WTC11 (cell line): ENCODE measurements at regions not wholly inside any gene's neighbourhood (a gene's known extent, or its start where the extent isn't known, plus 50 kb on each side); places are given as distances from the start of the nearest gene placed in this dataset.

ENCODE experiments used
- ATAC-seq: fragments of 200-7000 bp; cut with Tn5 transposase; 2 replicates; pipeline ENCODE4 v1.10.0; 2021; ENCODE audit warnings: mild to moderate bottlenecking, moderate library complexity
- CTCF ChIA-PET: fragments of 300-600 bp; sonication (Branson Sonifier 250); formaldehyde crosslinking; loops from one replicate; lab custom pipeline; 2021; ENCODE audit warnings: antibody characterized with exemption; lab: Charles Lee
- POLR2A ChIA-PET: fragments of 350-600 bp; sonication (Branson Sonifier 250); formaldehyde crosslinking; loops from one replicate; lab custom pipeline; 2021; ENCODE audit warnings: antibody characterized with exemption; lab: Charles Lee
- DNase-seq: peaks from one replicate; pipeline ENCODE4 v3.0.0; 2021; ENCODE audit warnings: low spot score
- H3K27ac Mint-ChIP-seq: 2 replicates; pipeline ENCODE4 v1.8.0; 2021; ENCODE audit warnings: mixed read lengths
- H3K27me3 Mint-ChIP-seq: 2 replicates; pipeline ENCODE4 v1.8.0; 2021; ENCODE audit warnings: low read depth, mild to moderate bottlenecking, moderate library complexity, mixed read lengths
- H3K36me3 Mint-ChIP-seq: 2 replicates; pipeline ENCODE4 v1.8.0; 2021; ENCODE audit warnings: mixed read lengths
- H3K4me1 Mint-ChIP-seq: 2 replicates; pipeline ENCODE4 v1.8.0; 2022; ENCODE audit warnings: mixed read lengths
- H3K4me3 Mint-ChIP-seq: 2 replicates; pipeline ENCODE4 v1.8.0; 2021; ENCODE audit warnings: mild to moderate bottlenecking, moderate library complexity, mixed read lengths
- H3K9me3 Mint-ChIP-seq: 2 replicates; pipeline ENCODE4 v1.8.0; 2021; ENCODE audit warnings: mixed read lengths
- CREM ChIP-seq: sonication (generic); formaldehyde crosslinking; IDR thresholded peaks from 2 replicates; pipeline ENCODE4 v1.8.1; 2022; ENCODE audit warnings: mild to moderate bottlenecking, missing genetic modification reagents, moderate library complexity
- EMX1 ChIP-seq: fragments of 250-450 bp; sonication (Bioruptor Pico); IDR thresholded peaks from 2 replicates; pipeline ENCODE4 v1.8.0; 2021; ENCODE audit warnings: mild to moderate bottlenecking
- GRHL2 ChIP-seq: fragments of 250-450 bp; sonication (Bioruptor Pico); IDR thresholded peaks from 2 replicates; pipeline ENCODE4 v1.8.0; 2022; ENCODE audit warnings: mild to moderate bottlenecking, moderate library complexity; ENCODE audit not compliant: insufficient replicate concordance, severe bottlenecking
- GTF2I ChIP-seq: fragments of 250-450 bp; sonication (Bioruptor Pico); conservative IDR thresholded peaks from 2 replicates; pipeline ENCODE4 v1.4.0; 2021; ENCODE audit warnings: mild to moderate bottlenecking
- NFYB ChIP-seq: sonication (generic); formaldehyde crosslinking; conservative IDR thresholded peaks from 2 replicates; pipeline ENCODE4 v1.8.0; 2022; ENCODE audit warnings: low read depth, missing genetic modification reagents
- NR3C1 ChIP-seq: sonication (generic); formaldehyde crosslinking; conservative IDR thresholded peaks from 2 replicates; pipeline ENCODE4 v1.8.1; 2023; ENCODE audit warnings: low read depth, mild to moderate bottlenecking, missing genetic modification reagents
- PRRX2 ChIP-seq: fragments of 250-450 bp; sonication (Bioruptor Pico); IDR thresholded peaks from 2 replicates; pipeline ENCODE4 v1.8.0; 2021; ENCODE audit warnings: mild to moderate bottlenecking
- RORB ChIP-seq: fragments of 250-450 bp; sonication (Bioruptor Pico); IDR thresholded peaks from 2 replicates; pipeline ENCODE4 v1.9.0; 2021; ENCODE audit warnings: mild to moderate bottlenecking
- SMAD3 ChIP-seq: sonication (generic); formaldehyde crosslinking; IDR thresholded peaks from 2 replicates; pipeline ENCODE4 v1.8.0; 2022; ENCODE audit warnings: missing genetic modification reagents, mild to moderate bottlenecking, borderline replicate concordance
- SMAD4 ChIP-seq: sonication (generic); formaldehyde crosslinking; IDR thresholded peaks from 2 replicates; pipeline ENCODE4 v1.8.0; 2022; ENCODE audit warnings: mild to moderate bottlenecking, missing genetic modification reagents
- TEAD1 ChIP-seq: sonication (generic); formaldehyde crosslinking; IDR thresholded peaks from 2 replicates; pipeline ENCODE4 v1.8.0; 2022; ENCODE audit warnings: mild to moderate bottlenecking, missing genetic modification reagents
- TP53 ChIP-seq: sonication (generic); formaldehyde crosslinking; IDR thresholded peaks from 2 replicates; pipeline ENCODE4 v1.8.1; 2023; ENCODE audit warnings: mild to moderate bottlenecking, missing genetic modification reagents
- ZBTB21 ChIP-seq: sonication (generic); formaldehyde crosslinking; IDR thresholded peaks from 2 replicates; pipeline ENCODE4 v1.8.1; 2023; ENCODE audit warnings: mild to moderate bottlenecking, missing genetic modification reagents, borderline replicate concordance
- ZNF121 ChIP-seq: sonication (generic); formaldehyde crosslinking; IDR thresholded peaks from 2 replicates; pipeline ENCODE4 v1.8.0; 2023; ENCODE audit warnings: missing genetic modification reagents
- ZNF219 ChIP-seq: sonication (generic); formaldehyde crosslinking; IDR thresholded peaks from 2 replicates; pipeline ENCODE4 v1.8.0; 2023; ENCODE audit warnings: missing genetic modification reagents, mild to moderate bottlenecking, borderline replicate concordance
- ZNF263 ChIP-seq: sonication (generic); formaldehyde crosslinking; IDR thresholded peaks from 2 replicates; pipeline ENCODE4 v1.8.1; 2022; ENCODE audit warnings: low read depth, mild to moderate bottlenecking, moderate library complexity, missing genetic modification reagents
- ZNF671 ChIP-seq: fragments of 250-450 bp; sonication (Bioruptor Pico); IDR thresholded peaks from 2 replicates; pipeline ENCODE4 v1.8.0; 2021; ENCODE audit warnings: mild to moderate bottlenecking
- TF ChIP-seq, protein P1 (sequence below): sonication (generic); formaldehyde crosslinking; IDR thresholded peaks from 2 replicates; pipeline ENCODE4 v1.8.1; 2022; ENCODE audit warnings: mild to moderate bottlenecking, missing genetic modification reagents, moderate library complexity, borderline replicate concordance
- TF ChIP-seq, protein P2 (sequence below): sonication (generic); formaldehyde crosslinking; IDR thresholded peaks from 2 replicates; pipeline ENCODE4 v1.8.0; 2022; ENCODE audit warnings: mild to moderate bottlenecking, missing genetic modification reagents
- TF ChIP-seq, protein P3 (sequence below): fragments of 250-450 bp; sonication (Bioruptor Pico); IDR thresholded peaks from 2 replicates; pipeline ENCODE4 v1.9.0; 2021; ENCODE audit warnings: moderate library complexity, mild to moderate bottlenecking, inconsistent platforms, borderline replicate concordance
- TF ChIP-seq, protein P4 (sequence below): sonication (generic); formaldehyde crosslinking; IDR thresholded peaks from 2 replicates; pipeline ENCODE4 v1.8.1; 2023; ENCODE audit warnings: mild to moderate bottlenecking, missing genetic modification reagents
- TF ChIP-seq, protein P5 (sequence below): sonication (generic); formaldehyde crosslinking; conservative IDR thresholded peaks from 2 replicates; pipeline ENCODE4 v1.8.1; 2022; ENCODE audit warnings: mild to moderate bottlenecking, missing genetic modification reagents
- TF ChIP-seq, protein P6 (sequence below): sonication (generic); formaldehyde crosslinking; IDR thresholded peaks from 2 replicates; pipeline ENCODE4 v1.8.1; 2023; ENCODE audit warnings: mild to moderate bottlenecking, missing genetic modification reagents, moderate library complexity

DNA sequence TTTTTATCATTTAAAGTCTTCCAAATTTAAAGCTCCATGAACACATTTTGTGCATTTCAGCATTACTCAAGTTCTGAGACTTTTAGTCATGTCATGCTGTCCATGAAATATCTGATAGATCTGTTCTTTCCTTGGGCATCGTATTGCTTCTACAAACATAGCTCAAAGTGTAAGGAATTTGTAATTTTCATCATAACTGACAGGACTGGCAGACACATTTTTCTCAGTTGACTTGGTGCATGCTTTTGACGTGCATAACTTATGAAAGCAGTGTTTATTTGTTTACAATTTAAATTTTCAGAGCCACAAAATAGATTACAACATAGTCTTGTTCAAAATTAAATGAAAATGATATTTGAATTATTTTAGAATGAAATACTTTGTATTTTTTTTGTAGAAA is 812.1 kb upstream of the NOVA1 start:
- Mint-ChIP-seq H3K4me3 (no peak overlapping the region), H3K4me1 (no peaks in the 10 kb centered on the region), H3K27ac (no peak overlapping the region), H3K36me3 (no peaks in the 10 kb centered on the region), H3K27me3 (no peaks in the 10 kb centered on the region), H3K9me3 (no peaks in the 10 kb centered on the region)
- ChIA-PET POLR2A (no interaction called here), CTCF (no interaction called here)
- TF ChIP-seq ZNF671 (CRISPR knock-in tag), result no peak
- ATAC-seq (no peak), DNase-seq (no peak)

DNA sequence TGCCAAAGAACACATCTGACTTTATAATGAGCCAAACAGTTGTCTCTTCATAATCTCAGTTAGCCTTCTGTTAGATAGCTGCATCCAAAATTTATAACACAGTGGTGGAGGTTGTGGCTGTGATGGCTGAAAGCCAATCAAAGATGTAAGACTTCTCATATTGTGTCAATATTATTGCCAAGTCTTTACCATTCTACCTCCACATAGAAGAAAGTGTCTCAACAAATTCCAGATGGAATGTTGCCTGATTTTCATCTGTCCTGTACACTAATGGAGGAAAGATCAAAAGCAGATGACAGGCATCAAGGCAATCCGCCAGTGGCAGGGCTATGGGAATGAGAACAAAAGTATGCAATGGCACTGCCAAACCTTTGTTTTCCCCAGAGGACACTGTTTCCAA is 813.1 kb upstream of the NOVA1 start:
- POLR2A ChIA-PET, result no interaction called here
- DNase-seq (no peak), ATAC-seq (no peak)
- TF ChIP-seq SMAD4 (CRISPR knock-in tag) (no peak), ZBTB21 (no peak), GTF2I (CRISPR knock-in tag) (no peak), CREM (CRISPR knock-in tag) (no peak), ZNF121 (no peak), GRHL2 (CRISPR knock-in tag) (no peak), SMAD3 (CRISPR knock-in tag) (no peak)
- TF ChIP-seq, protein P1, sequence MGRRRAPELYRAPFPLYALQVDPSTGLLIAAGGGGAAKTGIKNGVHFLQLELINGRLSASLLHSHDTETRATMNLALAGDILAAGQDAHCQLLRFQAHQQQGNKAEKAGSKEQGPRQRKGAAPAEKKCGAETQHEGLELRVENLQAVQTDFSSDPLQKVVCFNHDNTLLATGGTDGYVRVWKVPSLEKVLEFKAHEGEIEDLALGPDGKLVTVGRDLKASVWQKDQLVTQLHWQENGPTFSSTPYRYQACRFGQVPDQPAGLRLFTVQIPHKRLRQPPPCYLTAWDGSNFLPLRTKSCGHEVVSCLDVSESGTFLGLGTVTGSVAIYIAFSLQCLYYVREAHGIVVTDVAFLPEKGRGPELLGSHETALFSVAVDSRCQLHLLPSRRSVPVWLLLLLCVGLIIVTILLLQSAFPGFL (CRISPR knock-in tag), result no peak
- TF ChIP-seq, protein P2, sequence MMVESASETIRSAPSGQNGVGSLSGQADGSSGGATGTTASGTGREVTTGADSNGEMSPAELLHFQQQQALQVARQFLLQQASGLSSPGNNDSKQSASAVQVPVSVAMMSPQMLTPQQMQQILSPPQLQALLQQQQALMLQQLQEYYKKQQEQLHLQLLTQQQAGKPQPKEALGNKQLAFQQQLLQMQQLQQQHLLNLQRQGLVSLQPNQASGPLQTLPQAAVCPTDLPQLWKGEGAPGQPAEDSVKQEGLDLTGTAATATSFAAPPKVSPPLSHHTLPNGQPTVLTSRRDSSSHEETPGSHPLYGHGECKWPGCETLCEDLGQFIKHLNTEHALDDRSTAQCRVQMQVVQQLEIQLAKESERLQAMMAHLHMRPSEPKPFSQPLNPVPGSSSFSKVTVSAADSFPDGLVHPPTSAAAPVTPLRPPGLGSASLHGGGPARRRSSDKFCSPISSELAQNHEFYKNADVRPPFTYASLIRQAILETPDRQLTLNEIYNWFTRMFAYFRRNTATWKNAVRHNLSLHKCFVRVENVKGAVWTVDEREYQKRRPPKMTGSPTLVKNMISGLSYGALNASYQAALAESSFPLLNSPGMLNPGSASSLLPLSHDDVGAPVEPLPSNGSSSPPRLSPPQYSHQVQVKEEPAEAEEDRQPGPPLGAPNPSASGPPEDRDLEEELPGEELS (CRISPR knock-in tag), result no peak
- TF ChIP-seq, protein P3, sequence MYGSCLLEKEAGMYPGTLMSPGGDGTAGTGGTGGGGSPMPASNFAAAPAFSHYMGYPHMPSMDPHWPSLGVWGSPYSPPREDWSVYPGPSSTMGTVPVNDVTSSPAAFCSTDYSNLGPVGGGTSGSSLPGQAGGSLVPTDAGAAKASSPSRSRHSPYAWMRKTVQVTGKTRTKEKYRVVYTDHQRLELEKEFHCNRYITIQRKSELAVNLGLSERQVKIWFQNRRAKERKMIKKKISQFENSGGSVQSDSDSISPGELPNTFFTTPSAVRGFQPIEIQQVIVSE (CRISPR knock-in tag), result no peak
- CTCF ChIA-PET, result no interaction called here
- no peaks in the 10 kb centered on the region for H3K9me3 Mint-ChIP-seq
- no peaks in the 10 kb centered on the region for H3K36me3 Mint-ChIP-seq
- no peak overlapping the region for H3K27ac Mint-ChIP-seq
- no peak overlapping the region for H3K4me3 Mint-ChIP-seq
- H3K27me3 Mint-ChIP-seq, result no peaks in the 10 kb centered on the region
- H3K4me1 Mint-ChIP-seq, result no peaks in the 10 kb centered on the region

DNA sequence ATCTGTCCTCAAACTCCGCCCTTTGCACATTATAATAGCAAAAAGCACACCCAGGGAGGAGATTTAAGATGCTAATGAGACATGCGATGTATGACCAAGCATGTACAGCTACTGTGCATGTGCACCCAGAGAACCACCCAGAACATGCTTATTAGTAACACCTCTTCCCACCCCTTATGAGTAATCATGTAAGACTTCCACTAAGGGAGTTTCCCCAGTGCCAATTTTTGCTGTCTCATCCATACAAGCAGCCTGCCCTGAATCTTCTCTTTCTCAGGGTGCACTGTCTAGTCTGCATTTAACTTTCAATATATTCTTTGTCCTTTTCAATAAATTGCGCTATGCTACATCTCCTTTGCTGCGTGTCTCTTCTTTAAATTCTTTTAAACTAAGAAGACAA is 830.0 kb upstream of the NOVA1 start:
- CTCF ChIA-PET, result no interaction called here

More for the DNA sequence above, 830.0 kb upstream of the NOVA1 start:
- DNase-seq (no peak), ATAC-seq (no peak)
- Mint-ChIP-seq H3K4me1 (no peaks in the 10 kb centered on the region), H3K4me3 (no peak overlapping the region), H3K36me3 (no peaks in the 10 kb centered on the region), H3K9me3 (no peaks in the 10 kb centered on the region), H3K27me3 (no peaks in the 10 kb centered on the region), H3K27ac (no peak overlapping the region)
- POLR2A ChIA-PET, result no interaction called here
- TF ChIP-seq, protein P4, sequence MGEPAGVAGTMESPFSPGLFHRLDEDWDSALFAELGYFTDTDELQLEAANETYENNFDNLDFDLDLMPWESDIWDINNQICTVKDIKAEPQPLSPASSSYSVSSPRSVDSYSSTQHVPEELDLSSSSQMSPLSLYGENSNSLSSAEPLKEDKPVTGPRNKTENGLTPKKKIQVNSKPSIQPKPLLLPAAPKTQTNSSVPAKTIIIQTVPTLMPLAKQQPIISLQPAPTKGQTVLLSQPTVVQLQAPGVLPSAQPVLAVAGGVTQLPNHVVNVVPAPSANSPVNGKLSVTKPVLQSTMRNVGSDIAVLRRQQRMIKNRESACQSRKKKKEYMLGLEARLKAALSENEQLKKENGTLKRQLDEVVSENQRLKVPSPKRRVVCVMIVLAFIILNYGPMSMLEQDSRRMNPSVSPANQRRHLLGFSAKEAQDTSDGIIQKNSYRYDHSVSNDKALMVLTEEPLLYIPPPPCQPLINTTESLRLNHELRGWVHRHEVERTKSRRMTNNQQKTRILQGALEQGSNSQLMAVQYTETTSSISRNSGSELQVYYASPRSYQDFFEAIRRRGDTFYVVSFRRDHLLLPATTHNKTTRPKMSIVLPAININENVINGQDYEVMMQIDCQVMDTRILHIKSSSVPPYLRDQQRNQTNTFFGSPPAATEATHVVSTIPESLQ (CRISPR knock-in tag), result no peak
- TF ChIP-seq ZNF263 (CRISPR knock-in tag), result no peak
- no peak for TF ChIP-seq EMX1 (CRISPR knock-in tag)
- TF ChIP-seq TP53, result no peak
- TF ChIP-seq, protein P5, sequence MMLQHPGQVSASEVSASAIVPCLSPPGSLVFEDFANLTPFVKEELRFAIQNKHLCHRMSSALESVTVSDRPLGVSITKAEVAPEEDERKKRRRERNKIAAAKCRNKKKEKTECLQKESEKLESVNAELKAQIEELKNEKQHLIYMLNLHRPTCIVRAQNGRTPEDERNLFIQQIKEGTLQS, result no peak
- TF ChIP-seq GTF2I (CRISPR knock-in tag), result no peak
- TF ChIP-seq GRHL2 (CRISPR knock-in tag), result no peak
- no peak for TF ChIP-seq RORB (CRISPR knock-in tag)
- TF ChIP-seq PRRX2 (CRISPR knock-in tag), result no peak
- no peak for TF ChIP-seq NFYB (CRISPR knock-in tag)
- TF ChIP-seq NR3C1, result no peak
- TF ChIP-seq ZNF219 (CRISPR knock-in tag), result no peak
- TF ChIP-seq, protein P6, sequence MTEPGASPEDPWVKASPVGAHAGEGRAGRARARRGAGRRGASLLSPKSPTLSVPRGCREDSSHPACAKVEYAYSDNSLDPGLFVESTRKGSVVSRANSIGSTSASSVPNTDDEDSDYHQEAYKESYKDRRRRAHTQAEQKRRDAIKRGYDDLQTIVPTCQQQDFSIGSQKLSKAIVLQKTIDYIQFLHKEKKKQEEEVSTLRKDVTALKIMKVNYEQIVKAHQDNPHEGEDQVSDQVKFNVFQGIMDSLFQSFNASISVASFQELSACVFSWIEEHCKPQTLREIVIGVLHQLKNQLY (CRISPR knock-in tag), result no peak
- TF ChIP-seq TEAD1, result no peak
- TF ChIP-seq, all 79 proteins: peak for 0
